Heart left ventricle (tissue), 16 donors: ENCODE measurements at regions not wholly inside any gene's neighbourhood (a gene's known extent, or its start where the extent isn't known, plus 50 kb on each side); places are given as distances from the start of the nearest gene placed in this dataset.

Experiments
- ATAC-seq, 4 donors: fragments of 200-7000 bp; cut with Tn5 transposase; one replicate each; pipeline ENCODE4 v1.9.1; 2020 to 2022; ENCODE audit warnings: moderate library complexity in 4 of 4, mild to moderate bottlenecking in 3 of 4, moderate number of reproducible peaks in 1 of 4
- DNase-seq, 5 donors: peaks; one replicate each; pipeline ENCODE4 v3.0.0-alpha.2; 2020
- H3K27ac ChIP-seq, 12 donors: fragments of 200-600 bp; sonication (generic) in 4 of 12; one replicate each; pipeline versions ENCODE4 v1.5.0 to v1.8.0; 2016 to 2022; ENCODE audit warnings: mild to moderate bottlenecking in 2 of 12
- H3K27me3 ChIP-seq, 9 donors: fragments of 200-600 bp; sonication (generic) in 2 of 9; one replicate each; pipeline versions ENCODE4 v1.5.1 to v1.8.0; 2016 to 2022; ENCODE audit warnings: mild to moderate bottlenecking in 3 of 9
- H3K36me3 ChIP-seq, 9 donors: fragments of 200-600 bp; sonication (generic) in 2 of 9; one replicate each; pipeline versions ENCODE4 v1.5.0 to v1.8.0; 2018 to 2022; ENCODE audit warnings: mild to moderate bottlenecking in 2 of 9
- H3K4me1 ChIP-seq, 12 donors: fragments of 200-600 bp; sonication (generic) in 4 of 12; one replicate each; pipeline versions ENCODE4 v1.5.0 to v1.8.0; 2016 to 2022; ENCODE audit warnings: mild to moderate bottlenecking in 3 of 12
- H3K4me3 ChIP-seq, 12 donors: fragments of 200-600 bp; sonication (generic) in 4 of 12; one replicate each; pipeline versions ENCODE4 v1.5.0 to v1.8.0; 2017 to 2022; ENCODE audit warnings: mild to moderate bottlenecking in 9 of 12, moderate library complexity in 4 of 12
- H3K9me3 ChIP-seq, 12 donors: fragments of 200-600 bp; sonication (generic) in 4 of 12; one replicate each; pipeline versions ENCODE4 v1.5.0 to v1.8.0; 2016 to 2022; ENCODE audit warnings: mild to moderate bottlenecking in 1 of 12
- CTCF ChIP-seq, 12 donors: fragments of 200-600 bp; sonication (generic) in 4 of 12; IDR thresholded peaks; one replicate each; pipeline versions ENCODE4 v1.5.0 to v1.8.0; 2018 to 2022; ENCODE audit warnings: antibody characterized with exemption in 12 of 12, mild to moderate bottlenecking in 5 of 12
- POLR2A ChIP-seq, 2 donors: fragments of 450-650 bp; IDR thresholded peaks; one replicate each; pipeline ENCODE4 v1.6.1; 2017; ENCODE audit warnings: antibody characterized with exemption in 2 of 2, mild to moderate bottlenecking in 2 of 2, moderate library complexity in 2 of 2
- WGBS, 4 donors: extraction: QIAGEN DNeasy Blood & Tissue Kit in 2 of 4; methylation state at CpG; one replicate each; pipeline versions ENCODE4 v1.1.5 to v1.1.7; 2013 to 2018; 5-methylcytosine and 5-hydroxymethylcytosine counted together
- intact Hi-C, 10 donors: fragments of 100-400 bp; cut with DNase I; formaldehyde crosslinking; loops; one replicate each; pipeline versions ENCODE4 v1.11.1 to v1.14.2; 2022
- donor health status: ischemic (EF 13 %, LVEDD 7.1; RV severe dilation, severe dysfunction).
- donor health status: healthy with polysubstance abuse.
- donor health status: DM: no; HTN: yes; CAD: no.
- donor health status: DM: no; HTN: no; CAD: no.
- donor health status: ischemic (EF 25% LVEDD 6.9; RV normal size, moderate dysfunction).
- donor health status: ischemic (EF 25% LVEDD 5.7; RV mildly dilated, moderate dysfunction).
- donor health status: healthy.
- donor health status: DM: yes; HTN: yes; CAD: no.
- donor health status: ischemic (EF 35%, LVEDD 5.7; RV mildly dilated, moderate dysfunction).
- donor health status: nonischemic (EF 11% LVEDD 7.7; RV severe dilation, severe dysfunction).
- donor health status: DM: yes; HTN: yes; CAD: no.
- donor health status: PGD.
- donor health status: ischemic (EF 29% LVEDD 5.4; RV normal size, mild dysfunction).
- donor health status: nonischemic (EF 23%, LVEDD 6.1; RV moderate dilation, normal function).

DNA sequence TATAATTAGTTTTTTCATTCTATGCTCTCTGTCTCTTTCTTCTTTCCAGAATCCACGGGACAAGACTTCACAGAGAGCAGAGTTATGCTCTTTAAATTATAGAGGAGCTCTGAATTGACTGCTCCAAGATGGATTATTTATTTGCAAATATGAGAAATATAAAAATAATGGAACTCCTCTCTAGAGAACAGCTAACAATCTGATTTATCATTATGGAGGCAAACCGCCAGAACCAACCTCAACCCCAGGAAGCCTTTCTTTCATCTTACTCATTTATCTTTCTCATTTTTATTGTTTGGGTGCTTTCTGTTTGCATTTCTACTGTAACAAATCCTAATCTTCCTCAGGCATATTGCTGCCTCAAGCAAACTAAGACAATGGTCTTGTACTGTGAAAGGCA lies 216.5 kb downstream of the C12orf50 start:
- WGBS, 4 donors = 79 to 81% (median 80%) methylated on average over 2 of the region's 2 CpGs
- Histone ChIP-seq H3K4me1 (no peaks in the 10 kb centered on the region), H3K36me3 (no peaks in the 10 kb centered on the region), H3K4me3 (no peak overlapping the region), H3K27ac (no peak overlapping the region), H3K9me3 (no peaks in the 10 kb centered on the region), H3K27me3 (no peaks in the 10 kb centered on the region)
- intact Hi-C loops = no loop called here
- no peak for TF ChIP-seq POLR2A (IDR thresholded peaks at IDR 0.05)
- no peak for TF ChIP-seq CTCF (IDR thresholded peaks at IDR 0.05)
- DNase-seq (no peak), ATAC-seq (no peak)

DNA sequence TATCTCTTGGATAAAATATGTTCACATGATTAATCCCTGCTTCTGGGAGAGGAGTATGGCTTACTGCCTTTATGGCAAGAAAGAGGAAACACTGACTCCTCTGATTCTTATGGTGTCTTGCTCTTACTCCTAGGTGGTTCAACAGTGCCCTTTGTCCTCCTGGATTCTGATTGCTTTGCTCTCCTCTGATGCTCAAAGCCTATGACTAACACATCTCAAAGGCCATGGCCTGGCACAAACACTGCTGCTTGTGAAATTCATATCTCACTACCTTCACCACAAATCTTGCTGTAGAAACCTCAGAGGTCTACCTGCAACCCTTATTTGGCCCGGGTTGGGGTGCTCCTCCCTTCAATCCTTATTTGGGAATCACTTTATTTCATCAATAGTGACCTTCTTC lies 217.2 kb downstream of the C12orf50 start:
- TF ChIP-seq POLR2A (IDR thresholded peaks at IDR 0.05) = no peak
- no peak for TF ChIP-seq CTCF (IDR thresholded peaks at IDR 0.05)
- Histone ChIP-seq H3K36me3 (no peaks in the 10 kb centered on the region), H3K27me3 (no peaks in the 10 kb centered on the region), H3K4me3 (no peak overlapping the region), H3K4me1 (no peaks in the 10 kb centered on the region), H3K27ac (no peak overlapping the region), H3K9me3 (no peaks in the 10 kb centered on the region)
- intact Hi-C loops = no loop called here
- no peak for ATAC-seq
- WGBS, 4 donors = 48 to 56% (median 50%) methylated on average over 1 of the region's 1 CpG; no CpG with 5 or more reads in 1 of the 4 donors
- no peak for DNase-seq

DNA sequence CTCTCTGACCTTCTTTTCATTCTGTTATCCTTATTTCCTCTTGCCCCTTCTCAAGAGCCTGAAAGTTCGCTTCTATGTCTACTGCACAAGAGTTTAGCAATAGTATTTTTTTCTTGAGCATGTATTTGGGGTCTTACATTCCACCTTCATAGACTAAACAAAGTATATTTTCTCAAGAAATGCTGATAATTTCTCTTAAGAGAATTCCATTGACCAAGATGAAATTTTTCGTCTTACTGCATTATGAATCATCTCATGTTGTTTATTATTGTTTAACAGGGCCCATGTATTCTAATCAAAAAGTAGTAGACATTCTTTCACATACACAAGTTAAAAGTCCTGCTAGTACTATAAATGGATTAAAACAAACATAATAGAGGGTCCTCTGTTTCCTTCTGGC lies 219.3 kb downstream of the C12orf50 start:
- intact Hi-C loops = no loop called here

DNA sequence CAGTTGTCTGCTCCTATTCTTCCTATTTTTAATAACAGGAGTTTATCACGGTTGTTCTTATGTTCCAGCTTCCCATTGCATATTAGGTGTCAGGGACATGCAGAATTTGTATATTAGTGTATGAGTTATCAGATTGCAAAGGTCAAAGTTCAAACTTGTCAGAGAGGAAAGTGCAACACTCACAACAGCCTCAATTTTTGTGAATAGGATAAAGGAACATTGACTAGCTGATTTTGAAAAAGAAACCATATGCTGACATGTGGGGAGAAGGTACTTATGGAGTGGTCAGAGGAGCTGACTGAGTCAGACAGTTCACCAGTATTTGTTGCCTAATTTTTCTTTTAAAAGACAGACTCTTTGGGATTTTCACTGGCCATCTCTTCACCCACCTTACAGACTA lies 222.1 kb downstream of the C12orf50 start:
- no peaks in the 10 kb centered on the region for H3K27me3 ChIP-seq
- no peak for TF ChIP-seq CTCF (IDR thresholded peaks at IDR 0.05)
- TF ChIP-seq POLR2A (IDR thresholded peaks at IDR 0.05) = no peak
- H3K27ac ChIP-seq = no peak overlapping the region
- no peaks in the 10 kb centered on the region for H3K9me3 ChIP-seq
- WGBS, 4 donors = 61 to 80% (median 68%) methylated on average over 1 of the region's 1 CpG
- H3K4me3 ChIP-seq = no peak overlapping the region
- intact Hi-C loops = no loop called here
- no peaks in the 10 kb centered on the region for H3K36me3 ChIP-seq
- no peak for ATAC-seq
- no peaks in the 10 kb centered on the region for H3K4me1 ChIP-seq
- DNase-seq = no peak

More for the DNA sequence above, 219.3 kb downstream of the C12orf50 start:
- no peak overlapping the region for H3K27ac ChIP-seq
- no peaks in the 10 kb centered on the region for H3K4me1 ChIP-seq
- no peaks in the 10 kb centered on the region for H3K9me3 ChIP-seq
- DNase-seq = no peak
- no peaks in the 10 kb centered on the region for H3K27me3 ChIP-seq
- WGBS, 4 donors = 65 to 74% (median 73%) methylated on average over 2 of the region's 2 CpGs
- TF ChIP-seq POLR2A (IDR thresholded peaks at IDR 0.05) (no peak), CTCF (IDR thresholded peaks at IDR 0.05) (no peak)
- no peak for ATAC-seq
- H3K4me3 ChIP-seq = no peak overlapping the region
- H3K36me3 ChIP-seq = no peaks in the 10 kb centered on the region
